ENCODE measurements at regions not wholly inside any gene's neighbourhood (a gene's known extent, or its start where the extent isn't known, plus 50 kb on each side); places are given as distances from the start of the nearest gene placed in this dataset.

GRCh38 chr3:102162251-102162650 lies 272.6 kb upstream of the ZPLD1 start:
- no peak for DNase-seq
- intact Hi-C loops (cut with DNase I): no loop called here
- no peak for ATAC-seq

DNA sequence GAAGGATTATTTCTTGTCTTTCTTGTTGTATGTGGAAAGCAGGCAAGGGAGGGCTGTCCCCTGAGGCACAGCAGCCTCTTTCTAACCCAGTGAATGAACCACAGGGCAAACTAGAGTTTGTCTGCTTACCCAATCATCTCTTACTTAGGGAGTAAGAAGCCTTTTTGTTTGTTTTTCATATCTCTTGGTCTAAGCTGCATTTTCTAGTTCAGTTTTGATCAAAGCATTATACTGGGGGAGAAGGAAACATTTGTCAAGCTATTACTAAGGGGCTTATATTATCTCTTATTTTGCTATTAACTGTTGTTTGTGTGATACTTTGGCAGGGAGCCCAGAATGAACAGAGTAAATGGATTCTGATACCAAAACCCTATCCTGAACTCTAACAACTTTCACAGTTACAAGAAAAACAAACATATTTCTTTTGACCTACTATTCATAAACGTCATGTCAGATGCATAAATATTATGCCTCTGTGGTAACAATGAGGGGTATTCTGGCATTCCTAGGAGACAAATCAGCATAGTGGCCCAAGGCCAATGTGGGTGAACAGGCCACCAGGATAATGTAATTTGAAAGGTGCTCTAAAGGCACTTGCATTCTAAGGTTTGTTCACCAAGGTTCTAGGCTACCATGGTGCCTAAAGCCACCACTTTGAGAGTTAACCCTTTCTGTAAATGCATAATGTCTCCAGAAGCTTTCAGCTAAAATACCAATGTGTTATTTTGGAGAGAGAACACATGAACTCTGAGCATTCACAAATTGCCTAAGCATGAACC lies 271.6 kb upstream of the ZPLD1 start:
- ATAC-seq: peak; percentile 88 to 90
- DNase-seq: peak; percentile 38
- intact Hi-C loops (cut with DNase I): no loop called here

GRCh38 chr3:102163818-102164154 lies 271.0 kb upstream of the ZPLD1 start:
- ATAC-seq (no peak), DNase-seq (no peak)
- intact Hi-C loops (cut with DNase I): no loop called here

DNA sequence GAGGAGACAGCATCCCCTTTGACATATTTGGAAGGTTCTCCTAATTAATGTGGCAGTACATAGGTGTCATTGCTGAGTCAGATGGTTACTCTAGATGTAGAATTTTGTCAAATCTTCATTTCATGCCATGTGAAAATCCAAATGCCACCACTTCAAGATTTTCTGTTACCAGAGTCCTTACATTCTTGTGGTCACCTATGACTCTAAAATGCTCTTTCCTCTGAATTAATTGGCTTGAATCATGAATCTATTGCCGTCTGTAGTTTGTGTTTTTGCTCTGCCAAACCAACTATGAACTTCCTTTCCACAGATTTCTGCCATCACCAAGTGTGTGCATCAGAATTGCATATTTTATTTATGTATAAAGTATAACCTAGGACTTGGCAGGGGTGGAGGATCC lies 269.4 kb upstream of the ZPLD1 start:
- intact Hi-C loops (cut with DNase I): no loop called here
- ATAC-seq (no peak), DNase-seq (no peak)

GRCh38 chr3:102169915-102170479 lies 264.8 kb upstream of the ZPLD1 start:
- no peak for ATAC-seq
- DNase-seq: no peak
- intact Hi-C loops (cut with DNase I): no loop called here

GRCh38 chr3:102170545-102170944 lies 264.3 kb upstream of the ZPLD1 start:
- DNase-seq (no peak), ATAC-seq (no peak)
- intact Hi-C loops (cut with DNase I): no loop called here

- intact Hi-C loops (cut with DNase I): no loop called here
- ATAC-seq: no peak
Measured at GRCh38 chr3:102174312-102174712, 260.5 kb upstream of the ZPLD1 start.

DNA sequence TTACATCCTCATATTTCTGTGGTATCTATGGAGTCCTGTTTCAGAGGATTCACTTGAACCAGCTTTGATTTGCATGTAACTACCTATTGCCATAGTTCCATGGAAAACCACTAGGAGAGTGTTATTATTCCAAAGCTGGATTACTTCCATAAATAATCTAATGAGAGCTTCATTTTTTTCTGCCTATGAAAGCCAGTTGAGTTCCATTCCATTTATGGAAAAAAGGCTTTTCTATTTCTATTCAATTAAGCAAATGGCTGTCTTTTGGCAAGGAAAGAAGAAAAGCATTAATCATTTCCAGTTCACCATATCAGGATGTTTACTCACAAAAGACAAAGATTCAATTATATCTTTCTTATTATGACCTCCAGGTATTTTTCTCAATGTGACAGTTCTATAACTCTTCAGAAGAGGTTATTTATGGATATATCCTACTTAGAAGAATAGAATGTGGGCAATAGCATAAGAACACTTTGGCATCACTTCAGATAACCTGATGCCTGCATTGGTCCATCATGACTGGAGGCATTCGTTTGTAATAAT lies 259.9 kb upstream of the ZPLD1 start:
- intact Hi-C loops (cut with DNase I): no loop called here
- DNase-seq: no peak
- ATAC-seq: no peak

More at GRCh38 chr3:102174312-102174712, 260.5 kb upstream of the ZPLD1 start:
- no peak for DNase-seq

DNA sequence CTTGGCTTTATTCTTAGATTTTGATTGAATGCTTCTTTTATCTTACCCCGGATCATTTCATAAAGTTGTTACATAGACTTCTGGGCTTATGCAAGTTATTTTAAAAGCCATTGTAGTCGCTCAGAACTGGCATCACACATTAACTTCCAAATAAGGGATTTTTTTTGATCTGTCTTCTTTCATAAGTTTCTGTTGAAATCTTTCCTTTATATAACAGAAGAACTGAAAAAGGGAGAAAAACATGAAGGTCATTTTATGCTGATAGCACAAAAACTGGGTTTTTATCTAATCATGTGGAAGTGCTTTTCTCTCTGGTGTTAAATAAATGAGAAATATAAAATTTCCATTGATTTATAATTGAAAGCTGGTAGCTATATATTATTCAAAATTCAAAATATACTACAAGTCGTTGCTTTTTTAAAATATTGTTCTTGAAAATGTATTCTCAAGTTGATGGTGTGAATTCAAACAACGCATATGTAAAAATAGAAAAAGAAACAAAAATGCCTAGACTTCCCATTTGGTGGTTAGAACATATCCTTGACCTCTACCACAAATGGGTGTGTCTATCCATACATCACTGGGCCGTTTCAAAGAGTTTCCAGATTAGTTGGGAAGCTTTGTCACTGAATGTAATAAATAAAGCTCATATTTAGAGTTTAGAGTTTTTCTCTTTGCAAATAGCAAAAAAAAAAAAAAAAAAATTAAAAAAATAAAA lies 258.3 kb upstream of the ZPLD1 start:
- ATAC-seq (no peak), DNase-seq (no peak)
- intact Hi-C loops (cut with DNase I): no loop called here

DNA sequence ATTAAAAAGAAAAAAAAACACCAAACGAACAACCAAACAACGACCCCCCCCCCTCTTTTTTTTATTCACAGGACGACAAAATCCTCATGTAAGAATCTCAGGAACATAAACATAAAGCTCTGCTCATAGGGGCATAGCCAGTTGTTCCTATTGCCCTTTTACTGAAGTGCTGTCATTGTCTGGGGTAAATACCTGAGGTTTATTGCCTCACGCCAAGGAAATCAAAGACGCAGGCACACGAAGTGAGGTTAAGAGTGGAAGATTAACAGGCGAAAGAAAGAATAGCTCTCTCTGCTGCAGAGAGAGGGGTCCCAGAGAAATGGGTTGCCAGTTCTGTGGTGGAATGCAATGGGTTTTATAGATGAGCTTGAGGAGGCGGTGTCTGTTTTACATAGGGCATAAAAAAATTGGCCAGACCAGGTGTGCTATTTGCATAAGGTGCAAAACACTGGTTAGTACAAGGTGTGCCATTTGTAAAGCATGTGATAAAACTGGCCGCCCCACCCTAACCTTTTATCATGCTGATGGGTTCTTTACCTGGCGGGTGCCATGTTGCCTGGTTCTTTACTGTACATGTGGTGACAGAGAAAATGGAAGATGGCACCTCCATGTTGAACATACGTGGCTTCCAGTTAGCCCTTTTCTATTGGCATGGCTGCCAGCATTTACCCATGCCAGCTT lies 257.6 kb upstream of the ZPLD1 start:
- no peak for ATAC-seq
- intact Hi-C loops (cut with DNase I): no loop called here
- no peak for DNase-seq

DNA sequence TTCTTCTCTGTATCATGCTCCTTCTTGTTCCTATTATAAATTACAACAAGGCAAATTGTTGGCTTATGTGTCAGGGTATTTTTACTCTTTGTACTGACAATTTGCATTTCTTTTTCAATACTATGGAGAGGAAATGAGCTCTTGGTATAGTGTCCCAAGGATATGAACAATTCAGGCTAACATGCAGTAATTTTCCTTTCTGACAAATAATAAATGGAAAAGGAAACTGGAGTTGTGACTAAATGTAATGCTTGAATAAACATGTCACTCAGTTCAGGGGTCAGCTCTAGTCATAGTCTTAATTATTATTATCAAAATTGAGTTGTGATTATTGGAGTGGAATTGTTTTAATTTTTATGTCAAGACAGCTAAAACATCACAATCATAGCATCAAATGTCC lies 256.0 kb upstream of the ZPLD1 start:
- ATAC-seq: no peak

GRCh38 chr3:102179326-102180177 lies 255.3 kb upstream of the ZPLD1 start:
- DNase-seq: no peak
- intact Hi-C loops (cut with DNase I): no loop called here
- ATAC-seq: peak in 1 of 2 donors; percentile 6

More for the DNA sequence above, 256.0 kb upstream of the ZPLD1 start:
- DNase-seq: no peak
- intact Hi-C loops (cut with DNase I): no loop called here

- intact Hi-C loops (cut with DNase I): no loop called here
- DNase-seq (no peak), ATAC-seq (peak; percentile 65 to 83)
Measured at GRCh38 chr3:102180280-102180931, 254.4 kb upstream of the ZPLD1 start.

DNA sequence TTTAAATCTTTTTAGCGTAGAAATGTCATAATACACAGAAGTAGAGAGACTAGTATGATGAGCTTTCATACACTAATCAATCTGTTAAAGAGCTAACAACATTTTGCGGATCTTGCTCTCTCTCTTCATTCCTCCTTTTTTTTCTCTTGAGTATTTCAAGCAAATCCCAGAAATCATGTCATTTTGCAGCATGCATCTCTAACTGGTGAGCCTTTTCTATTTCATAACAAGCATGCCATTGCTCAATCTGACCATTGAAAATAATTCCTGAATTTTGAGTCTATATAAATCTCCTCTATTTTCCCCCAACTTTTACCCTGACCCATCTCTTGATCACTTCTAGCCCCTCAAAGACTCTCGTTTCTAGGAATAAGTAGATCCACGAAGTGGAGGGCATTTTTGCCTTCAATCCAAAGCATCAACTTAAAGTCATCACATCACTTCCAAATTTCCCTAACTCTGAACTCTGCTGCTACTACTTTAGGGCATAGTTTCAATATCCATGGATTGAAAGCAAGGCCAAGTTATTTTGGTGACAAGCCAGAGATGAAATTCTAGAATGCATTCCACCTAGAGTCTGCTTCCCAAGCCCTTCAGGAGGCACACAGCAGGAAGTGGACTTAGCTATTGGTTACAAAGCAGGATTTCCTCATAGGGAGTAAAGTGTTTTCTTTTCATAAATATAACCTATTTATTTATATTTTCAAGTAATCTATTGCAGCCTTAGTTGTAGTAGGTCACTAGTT lies 253.5 kb upstream of the ZPLD1 start:
- intact Hi-C loops (cut with DNase I): no loop called here

DNA sequence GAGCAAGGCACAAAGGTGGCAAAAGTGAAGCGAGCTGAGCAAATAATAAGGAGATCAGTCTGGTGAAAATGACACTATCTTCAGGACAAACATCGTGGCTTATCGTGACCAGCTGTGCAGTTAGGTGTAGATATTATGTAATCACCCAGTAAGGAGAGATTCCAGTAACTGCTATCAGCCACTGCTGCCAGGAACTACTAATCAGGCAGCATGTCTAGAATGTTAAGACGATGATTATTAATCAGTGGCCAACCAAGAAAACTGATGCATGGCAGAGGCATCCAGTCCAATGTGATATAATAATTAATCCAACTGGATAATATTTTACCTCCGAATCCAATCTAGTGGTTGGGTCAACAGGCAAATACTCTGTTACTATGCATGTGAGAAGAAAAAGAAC lies 252.7 kb upstream of the ZPLD1 start:
- no peak for DNase-seq
- peak; percentile 31 to 73 for ATAC-seq
- intact Hi-C loops (cut with DNase I): no loop called here

More for the DNA sequence above, 253.5 kb upstream of the ZPLD1 start:
- ATAC-seq (peak; percentile 20 to 62), DNase-seq (no peak)

GRCh38 chr3:102183186-102183585 lies 251.6 kb upstream of the ZPLD1 start:
- ATAC-seq: no peak
- intact Hi-C loops (cut with DNase I): no loop called here
- DNase-seq: no peak

DNA sequence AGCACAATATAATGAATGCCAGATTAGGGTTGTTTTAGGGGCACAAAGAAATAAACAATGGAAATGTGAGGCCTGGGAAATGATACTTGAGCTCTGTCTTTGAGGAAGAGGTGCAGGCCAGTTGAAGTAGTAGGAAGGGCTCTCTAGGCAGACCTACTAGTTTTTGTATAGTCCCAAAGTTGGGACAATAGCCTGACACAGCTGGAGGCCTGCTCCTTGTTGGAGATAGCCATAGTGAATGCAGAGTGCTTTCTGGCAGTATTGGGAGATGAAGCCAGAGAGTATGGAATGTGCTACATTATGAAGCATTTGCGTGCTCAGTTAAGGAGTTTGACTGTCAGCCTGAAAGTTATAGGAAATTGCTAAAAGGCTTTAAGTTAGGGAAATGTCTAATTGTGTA lies 251.2 kb upstream of the ZPLD1 start:
- intact Hi-C loops (cut with DNase I): no loop called here
- no peak for ATAC-seq
- DNase-seq: no peak

- intact Hi-C loops (cut with DNase I): no loop called here
- ATAC-seq: no peak
- DNase-seq: no peak
Measured at GRCh38 chr3:102189541-102189940, 245.3 kb upstream of the ZPLD1 start.
